ENCODE measurements at regions not wholly inside any gene's neighbourhood (a gene's known extent, or its start where the extent isn't known, plus 50 kb on each side); places are given as distances from the start of the nearest gene placed in this dataset.

- TF ChIP-seq POLR2AphosphoS5 (IDR thresholded peaks at IDR 0.05; ENCODE audit: low read depth, low read length) (no peak), POLR2A (IDR thresholded peaks at IDR 0.05; ENCODE audit: low read depth, low read length) (no peak), TAF1 (IDR thresholded peaks at IDR 0.05; ENCODE audit: borderline replicate concordance, low read depth, low read length) (no peak)
Measured at GRCh38 chr5:125868036-125868435, 555.2 kb upstream of the GRAMD2B start.

Measured in GM12892 (cell line).